ENCODE measurements at regions not wholly inside any gene's neighbourhood (a gene's known extent, or its start where the extent isn't known, plus 50 kb on each side); places are given as distances from the start of the nearest gene placed in this dataset.

DNA sequence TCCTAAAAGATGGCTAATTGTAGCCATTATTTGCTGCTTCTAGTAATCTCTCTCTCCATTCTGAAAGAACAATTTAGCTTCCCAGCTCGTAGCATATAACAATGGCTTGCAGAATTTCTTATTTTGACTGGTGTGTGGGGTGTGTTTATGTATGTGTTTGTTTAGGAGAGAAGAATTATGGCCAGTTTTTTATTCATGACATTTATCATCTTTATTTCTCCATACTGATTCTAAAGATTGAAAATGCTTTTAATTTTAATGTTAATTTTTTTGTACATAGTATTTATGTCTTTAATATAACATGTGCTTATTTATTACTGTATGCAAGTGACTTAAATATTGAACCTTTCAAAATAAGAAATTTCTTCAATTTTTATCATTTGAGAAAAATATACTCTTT, 115.8 kb upstream of the TMTC4 start:
- BruUV-seq (replicated peaks), result no TSS peak
- Histone ChIP-seq H3K79me1 (ENCODE audit: low read depth in 1 of 2, low read length in 2 of 2) (no peaks in the 10 kb centered on the region), H3K27ac (ENCODE audit: insufficient read depth, low read length) (no peak overlapping the region), H4K91ac (ENCODE audit: insufficient read depth, low read depth, low read length) (no peak overlapping the region), H2BK20ac (ENCODE audit: low read depth, low read length) (no peak overlapping the region), H3K56ac (ENCODE audit: extremely low read depth, insufficient read depth, low read length) (no peak overlapping the region), H3K4me2 (ENCODE audit: low read depth, low read length) (no peak overlapping the region), H3K9me1 (ENCODE audit: insufficient read depth, low read length) (no peaks in the 10 kb centered on the region), H3K23ac (ENCODE audit: low read depth, low read length) (no peak overlapping the region), H4K20me1 (ENCODE audit: insufficient read depth, low read length) (no peaks in the 10 kb centered on the region), H2BK120ac (ENCODE audit: low read depth, low read length) (no peak overlapping the region), H3K14ac (replicated peaks; ENCODE audit: low read depth, low read length) (no peak overlapping the region), H4K5ac (ENCODE audit: low read depth, low read length) (no peak overlapping the region), H4K8ac (ENCODE audit: low read depth in 2 of 2, low read length in 2 of 2) (no peak overlapping the region), H3K4ac (ENCODE audit: low read depth, low read length) (no peak overlapping the region), H3K27me3 (ENCODE audit: control insufficient read depth, insufficient read depth, low read length) (no peaks in the 10 kb centered on the region), H2AK9ac (replicated peaks; ENCODE audit: low read depth, low read length, poor library complexity) (no peak overlapping the region), H3K4me1 (ENCODE audit: control insufficient read depth, insufficient read depth, low read length) (no peaks in the 10 kb centered on the region), H2AFZ (replicated peaks; ENCODE audit: low read length, poor library complexity) (no peak overlapping the region), H3K9me3 (ENCODE audit: control insufficient read depth, insufficient read depth, low read length) (no peaks in the 10 kb centered on the region), H3K18ac (ENCODE audit: low read depth, low read length) (no peak overlapping the region), H2BK5ac (ENCODE audit: low read depth, low read length, poor library complexity, severe bottlenecking) (no peak overlapping the region), H2BK15ac (ENCODE audit: low read depth, low read length) (no peak overlapping the region), H3K9ac (ENCODE audit: low read depth, low read length) (no peak overlapping the region), H3K4me3 (ENCODE audit: insufficient read depth, low read depth, low read length) (no peak overlapping the region), H2AK5ac (ENCODE audit: low read depth, low read length) (no peak overlapping the region), H3K36me3 (ENCODE audit: control insufficient read depth, insufficient read depth, low read length) (no peaks in the 10 kb centered on the region)
- in situ Hi-C loops (cut with MboI; ENCODE audit: low sequenced_read_pairs), result no loop called here
- intact Hi-C loops (cut with micrococcal nuclease), result no loop called here
- no peak for TF ChIP-seq RCOR1 (IDR thresholded peaks at IDR 0.05; ENCODE audit: insufficient replicate concordance, low read length)
- no peak for TF ChIP-seq BHLHE40 (IDR thresholded peaks at IDR 0.05; ENCODE audit: low read depth, low read length)
- TF ChIP-seq, protein P1, sequence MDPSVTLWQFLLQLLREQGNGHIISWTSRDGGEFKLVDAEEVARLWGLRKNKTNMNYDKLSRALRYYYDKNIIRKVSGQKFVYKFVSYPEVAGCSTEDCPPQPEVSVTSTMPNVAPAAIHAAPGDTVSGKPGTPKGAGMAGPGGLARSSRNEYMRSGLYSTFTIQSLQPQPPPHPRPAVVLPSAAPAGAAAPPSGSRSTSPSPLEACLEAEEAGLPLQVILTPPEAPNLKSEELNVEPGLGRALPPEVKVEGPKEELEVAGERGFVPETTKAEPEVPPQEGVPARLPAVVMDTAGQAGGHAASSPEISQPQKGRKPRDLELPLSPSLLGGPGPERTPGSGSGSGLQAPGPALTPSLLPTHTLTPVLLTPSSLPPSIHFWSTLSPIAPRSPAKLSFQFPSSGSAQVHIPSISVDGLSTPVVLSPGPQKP (IDR thresholded peaks at IDR 0.05; ENCODE audit: borderline replicate concordance, low read depth, low read length), result no peak
- no peak for TF ChIP-seq NFE2L2 (IDR thresholded peaks at IDR 0.05; ENCODE audit: low read depth, low read length)
- TF ChIP-seq POLR2A (IDR thresholded peaks at IDR 0.05; ENCODE audit: low read depth, low read length), result no peak
- TF ChIP-seq, protein P2, sequence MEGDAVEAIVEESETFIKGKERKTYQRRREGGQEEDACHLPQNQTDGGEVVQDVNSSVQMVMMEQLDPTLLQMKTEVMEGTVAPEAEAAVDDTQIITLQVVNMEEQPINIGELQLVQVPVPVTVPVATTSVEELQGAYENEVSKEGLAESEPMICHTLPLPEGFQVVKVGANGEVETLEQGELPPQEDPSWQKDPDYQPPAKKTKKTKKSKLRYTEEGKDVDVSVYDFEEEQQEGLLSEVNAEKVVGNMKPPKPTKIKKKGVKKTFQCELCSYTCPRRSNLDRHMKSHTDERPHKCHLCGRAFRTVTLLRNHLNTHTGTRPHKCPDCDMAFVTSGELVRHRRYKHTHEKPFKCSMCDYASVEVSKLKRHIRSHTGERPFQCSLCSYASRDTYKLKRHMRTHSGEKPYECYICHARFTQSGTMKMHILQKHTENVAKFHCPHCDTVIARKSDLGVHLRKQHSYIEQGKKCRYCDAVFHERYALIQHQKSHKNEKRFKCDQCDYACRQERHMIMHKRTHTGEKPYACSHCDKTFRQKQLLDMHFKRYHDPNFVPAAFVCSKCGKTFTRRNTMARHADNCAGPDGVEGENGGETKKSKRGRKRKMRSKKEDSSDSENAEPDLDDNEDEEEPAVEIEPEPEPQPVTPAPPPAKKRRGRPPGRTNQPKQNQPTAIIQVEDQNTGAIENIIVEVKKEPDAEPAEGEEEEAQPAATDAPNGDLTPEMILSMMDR (conservative IDR thresholded peaks at IDR 0.05; ENCODE audit: low read depth, low read length), result no peak
- TF ChIP-seq MAFK (IDR thresholded peaks at IDR 0.05; ENCODE audit: low read depth, low read length), result no peak
- TF ChIP-seq FOS (IDR thresholded peaks at IDR 0.05; ENCODE audit: low read depth, low read length), result no peak
- no peak for TF ChIP-seq CEBPB (IDR thresholded peaks at IDR 0.05; ENCODE audit: low read depth, low read length)
- no peak for TF ChIP-seq USF2 (IDR thresholded peaks at IDR 0.05; ENCODE audit: low read depth, low read length)
- TF ChIP-seq RFX5 (IDR thresholded peaks at IDR 0.05; ENCODE audit: low read depth, low read length), result no peak
- TF ChIP-seq MXI1 (IDR thresholded peaks at IDR 0.05; ENCODE audit: borderline replicate concordance, low read depth, low read length), result no peak
- no peak for TF ChIP-seq RAD21 (IDR thresholded peaks at IDR 0.05; ENCODE audit: low read length)
- TF ChIP-seq MAZ (IDR thresholded peaks at IDR 0.05; ENCODE audit: borderline replicate concordance, low read depth, low read length), result no peak
- CTCF ChIA-PET, result interaction anchor here (0.7 kb wide), 1 partner anchor 68 kb away, joined by 5 read pairs; no protein-coding TSS in a partner anchor
- DNase-seq, result no peak
- WGBS, 2 experiments (ENCODE audit: extremely low coverage in 2 of 2, insufficient read length in 1 of 2), result no CpG with 5 or more reads among the region's 1 CpG
- ATAC-seq (ENCODE audit: low read depth), result no peak
- POLR2A ChIA-PET (ENCODE audit: unreplicated experiment), result no interaction called here
- dilution Hi-C loops (cut with HindIII; ENCODE audit: low sequenced_read_pairs, unreplicated experiment), result no loop called here
